Chondrocyte (in vitro differentiated cells): ENCODE measurements at regions not wholly inside any gene's neighbourhood (a gene's known extent, or its start where the extent isn't known, plus 50 kb on each side); places are given as distances from the start of the nearest gene placed in this dataset.
A peak's percentile ranks its signal among the peaks of the same experiment; 100 is the strongest.

Experiments used
- DNase-seq: peaks from one replicate; pipeline ENCODE4 v3.0.0; 2021; ENCODE audit warnings: mixed read lengths, low spot score
- H3K27ac Mint-ChIP-seq: one replicate; pipeline ENCODE4 v1.8.0; 2021; ENCODE audit warnings: mild to moderate bottlenecking, moderate library complexity, mixed read lengths; ENCODE audit not compliant: unreplicated experiment
- H3K27me3 Mint-ChIP-seq: 2 replicates; pipeline ENCODE4 v1.8.0; 2021; ENCODE audit warnings: low read depth, mixed read lengths
- H3K36me3 Mint-ChIP-seq: 2 replicates; pipeline ENCODE4 v1.8.0; 2021; ENCODE audit warnings: low read depth, mixed read lengths
- H3K4me1 Mint-ChIP-seq: 2 replicates; pipeline ENCODE4 v1.8.0; 2021; ENCODE audit warnings: low read depth, mild to moderate bottlenecking, mixed read lengths
- H3K4me3 Mint-ChIP-seq: one replicate; pipeline ENCODE4 v1.8.0; 2021; ENCODE audit warnings: mild to moderate bottlenecking, moderate library complexity, mixed read lengths; ENCODE audit not compliant: unreplicated experiment
- H3K9me3 Mint-ChIP-seq: 2 replicates; pipeline ENCODE4 v1.8.0; 2021; ENCODE audit warnings: low read depth, mixed read lengths
- CTCF ChIP-seq: fragments of 200-600 bp; sonication (generic); IDR thresholded peaks from 2 replicates; pipeline ENCODE4 v1.5.0; 2021; ENCODE audit warnings: antibody characterized with exemption, mild to moderate bottlenecking, moderate library complexity

- TF ChIP-seq CTCF: no peak
- Mint-ChIP-seq H3K4me3 (no peak overlapping the region), H3K36me3 (no peaks in the 10 kb centered on the region), H3K9me3 (peaks cover 12% of the 10 kb centered on the region), H3K27me3 (peaks cover 3% of the 10 kb centered on the region), H3K27ac (no peak overlapping the region), H3K4me1 (no peaks in the 10 kb centered on the region)
- no peak for DNase-seq
Measured at GRCh38 chr18:78751664-78752063, 228.0 kb upstream of the SALL3 start.

GRCh38 chr18:78753240-78753639 is 226.4 kb upstream of the SALL3 start:
- Mint-ChIP-seq H3K4me3 (no peak overlapping the region), H3K36me3 (no peaks in the 10 kb centered on the region), H3K9me3 (peaks cover 9% of the 10 kb centered on the region), H3K27ac (no peak overlapping the region), H3K4me1 (no peaks in the 10 kb centered on the region), H3K27me3 (peaks cover 3% of the 10 kb centered on the region)
- TF ChIP-seq CTCF: no peak
- DNase-seq: peak; percentile 73

- peak; percentile 72 for DNase-seq
- no peaks in the 10 kb centered on the region for H3K4me1 Mint-ChIP-seq
- no peak overlapping the region for H3K27ac Mint-ChIP-seq
- peaks cover 11% of the 10 kb centered on the region for H3K9me3 Mint-ChIP-seq
- no peaks in the 10 kb centered on the region for H3K36me3 Mint-ChIP-seq
- H3K27me3 Mint-ChIP-seq: peaks cover 3% of the 10 kb centered on the region
- H3K4me3 Mint-ChIP-seq: no peak overlapping the region
- TF ChIP-seq CTCF: no peak
Measured at GRCh38 chr18:78754311-78755043, 225.1 kb upstream of the SALL3 start.

- TF ChIP-seq CTCF: no peak
- DNase-seq: no peak
- H3K4me3 Mint-ChIP-seq: no peak overlapping the region
- H3K27ac Mint-ChIP-seq: no peak overlapping the region
- peaks cover 21% of the 10 kb centered on the region for H3K9me3 Mint-ChIP-seq
- no peaks in the 10 kb centered on the region for H3K36me3 Mint-ChIP-seq
- no peaks in the 10 kb centered on the region for H3K27me3 Mint-ChIP-seq
- no peaks in the 10 kb centered on the region for H3K4me1 Mint-ChIP-seq
Measured at GRCh38 chr18:78757014-78757413, 222.6 kb upstream of the SALL3 start.

- H3K4me3 Mint-ChIP-seq: no peak overlapping the region
- no peak for TF ChIP-seq CTCF
- H3K4me1 Mint-ChIP-seq: no peaks in the 10 kb centered on the region
- H3K27ac Mint-ChIP-seq: no peak overlapping the region
- no peaks in the 10 kb centered on the region for H3K27me3 Mint-ChIP-seq
- peaks cover 29% of the 10 kb centered on the region for H3K9me3 Mint-ChIP-seq
- H3K36me3 Mint-ChIP-seq: no peaks in the 10 kb centered on the region
- no peak for DNase-seq
Measured at GRCh38 chr18:78758496-78758895, 221.1 kb upstream of the SALL3 start.
